ENCODE measurements at regions not wholly inside any gene's neighbourhood (a gene's known extent, or its start where the extent isn't known, plus 50 kb on each side); places are given as distances from the start of the nearest gene placed in this dataset.
"Not testable (repeated sequence)": the region's sequence is repeated elsewhere in the genome, so short reads cannot be mapped to it uniquely, and the experiment has no call there.

- no peak overlapping the region for H3K4me3 ChIP-seq (ENCODE audit: low read depth, low read length)
- no peak for TF ChIP-seq CTCF (conservative IDR thresholded peaks at IDR 0.05; ENCODE audit: low read depth, low read length)
These were observed 481.4 kb upstream of the SPRED2 start for GRCh38 chr2:65913813-65914212.

GRCh38 chr2:65901756-65902155 is 469.4 kb upstream of the SPRED2 start:
- no peak overlapping the region for H3K4me3 ChIP-seq (ENCODE audit: low read depth, low read length)
- no peak for TF ChIP-seq CTCF (conservative IDR thresholded peaks at IDR 0.05; ENCODE audit: low read depth, low read length)
- no peak for DNase-seq (ENCODE audit: low read depth)

More at GRCh38 chr2:65913813-65914212, 481.4 kb upstream of the SPRED2 start:
- no peak for DNase-seq (ENCODE audit: low read depth)

- DNase-seq (ENCODE audit: low read depth) = no peak
- TF ChIP-seq CTCF (conservative IDR thresholded peaks at IDR 0.05; ENCODE audit: low read depth, low read length) = no peak
- no peak overlapping the region for H3K4me3 ChIP-seq (ENCODE audit: low read depth, low read length)
These were observed 464.0 kb upstream of the SPRED2 start for GRCh38 chr2:65896446-65896845.

- H3K4me3 ChIP-seq (ENCODE audit: low read depth, low read length); DNase-seq (ENCODE audit: low read depth): not testable (repeated sequence)
These were observed 457.7 kb upstream of the SPRED2 start for GRCh38 chr2:65890131-65890530.

GRCh38 chr2:65885266-65885665 is 452.9 kb upstream of the SPRED2 start:
- no peak for DNase-seq (ENCODE audit: low read depth)
- H3K4me3 ChIP-seq (ENCODE audit: low read depth, low read length) = no peak overlapping the region
- no peak for TF ChIP-seq CTCF (conservative IDR thresholded peaks at IDR 0.05; ENCODE audit: low read depth, low read length)

GRCh38 chr2:65881592-65881991 is 449.2 kb upstream of the SPRED2 start:
- H3K4me3 ChIP-seq (ENCODE audit: low read depth, low read length) = no peak overlapping the region
- DNase-seq (ENCODE audit: low read depth) = no peak
- no peak for TF ChIP-seq CTCF (conservative IDR thresholded peaks at IDR 0.05; ENCODE audit: low read depth, low read length)

- DNase-seq (ENCODE audit: low read depth) = no peak
- no peak for TF ChIP-seq CTCF (conservative IDR thresholded peaks at IDR 0.05; ENCODE audit: low read depth, low read length)
These were observed 448.0 kb upstream of the SPRED2 start for GRCh38 chr2:65880436-65880835.

GRCh38 chr2:65878011-65878340 is 445.6 kb upstream of the SPRED2 start:
- DNase-seq (ENCODE audit: low read depth) = no peak
- no peak overlapping the region for H3K4me3 ChIP-seq (ENCODE audit: low read depth, low read length)
- TF ChIP-seq CTCF (conservative IDR thresholded peaks at IDR 0.05; ENCODE audit: low read depth, low read length) = no peak

More at GRCh38 chr2:65880436-65880835, 448.0 kb upstream of the SPRED2 start:
- no peak overlapping the region for H3K4me3 ChIP-seq (ENCODE audit: low read depth, low read length)

All from choroid plexus epithelial cell (primary cell).